ENCODE measurements at regions not wholly inside any gene's neighbourhood (a gene's known extent, or its start where the extent isn't known, plus 50 kb on each side); places are given as distances from the start of the nearest gene placed in this dataset.

- peak; percentile 79 for DNase-seq
- Histone ChIP-seq H3K4me2 (ENCODE audit: low read depth, low read length, poor library complexity, severe bottlenecking) (no peak overlapping the region), H2AFZ (ENCODE audit: low read length) (no peak overlapping the region)
These were observed 660.3 kb upstream of the PITX2 start for GRCh38 chr4:111283066-111283677.

GRCh38 chr4:111296466-111296865, 673.6 kb upstream of the PITX2 start:
- peaks cover 6% of the 10 kb centered on the region; the same call in 1 of the 2 replicates for H3K9me2 ChIP-seq (replicated peaks; ENCODE audit: insufficient read depth, low read length)
- no peaks in the 10 kb centered on the region for H3K36me3 ChIP-seq (ENCODE audit: insufficient read depth, low read length)
- no peak for DNase-seq
- H3K4me2 ChIP-seq (ENCODE audit: low read depth, low read length, poor library complexity, severe bottlenecking): no peak overlapping the region
- no peak overlapping the region for H3K27ac ChIP-seq (ENCODE audit: low read length)
- H3K4me1 ChIP-seq (ENCODE audit: low read length): no peaks in the 10 kb centered on the region
- no peak overlapping the region for H3K4me3 ChIP-seq (ENCODE audit: low read length)
- no peak overlapping the region for H3K9ac ChIP-seq (ENCODE audit: low read length)
- no peaks in the 10 kb centered on the region for H3K9me3 ChIP-seq (ENCODE audit: low read length)
- H3K79me2 ChIP-seq (ENCODE audit: low read length): no peaks in the 10 kb centered on the region
- H3K27me3 ChIP-seq (ENCODE audit: low read length): no peaks in the 10 kb centered on the region
- no peaks in the 10 kb centered on the region for H4K20me1 ChIP-seq (ENCODE audit: insufficient read depth, low read depth, low read length)
- H2AFZ ChIP-seq (ENCODE audit: low read length): no peak overlapping the region

More at GRCh38 chr4:111283066-111283677, 660.3 kb upstream of the PITX2 start:
- Histone ChIP-seq H3K36me3 (ENCODE audit: insufficient read depth, low read length) (no peaks in the 10 kb centered on the region), H3K9ac (ENCODE audit: low read length) (no peak overlapping the region), H3K27me3 (ENCODE audit: low read length) (no peaks in the 10 kb centered on the region), H3K27ac (ENCODE audit: low read length) (no peak overlapping the region), H3K4me1 (ENCODE audit: low read length) (no peaks in the 10 kb centered on the region), H3K4me3 (ENCODE audit: low read length) (no peak overlapping the region), H4K20me1 (ENCODE audit: insufficient read depth, low read depth, low read length) (no peaks in the 10 kb centered on the region), H3K79me2 (ENCODE audit: low read length) (no peaks in the 10 kb centered on the region), H3K9me2 (replicated peaks; ENCODE audit: insufficient read depth, low read length) (no peaks in the 10 kb centered on the region), H3K9me3 (ENCODE audit: low read length) (no peaks in the 10 kb centered on the region)

GRCh38 chr4:111303806-111304205, 680.9 kb upstream of the PITX2 start:
- DNase-seq: no peak
- no peak overlapping the region for H3K9ac ChIP-seq (ENCODE audit: low read length)
- no peak overlapping the region for H2AFZ ChIP-seq (ENCODE audit: low read length)
- no peak overlapping the region for H3K4me2 ChIP-seq (ENCODE audit: low read depth, low read length, poor library complexity, severe bottlenecking)
- H3K4me1 ChIP-seq (ENCODE audit: low read length): no peaks in the 10 kb centered on the region
- H3K79me2 ChIP-seq (ENCODE audit: low read length): no peaks in the 10 kb centered on the region
- H3K4me3 ChIP-seq (ENCODE audit: low read length): no peak overlapping the region
- no peaks in the 10 kb centered on the region for H3K27me3 ChIP-seq (ENCODE audit: low read length)
- H3K9me2 ChIP-seq (replicated peaks; ENCODE audit: insufficient read depth, low read length): peaks cover under 1% of the 10 kb centered on the region; the same call in 1 of the 2 replicates
- no peak overlapping the region for H3K27ac ChIP-seq (ENCODE audit: low read length)
- no peaks in the 10 kb centered on the region; the same call in 1 of the 2 replicates for H3K9me3 ChIP-seq (ENCODE audit: low read length)
- no peaks in the 10 kb centered on the region for H3K36me3 ChIP-seq (ENCODE audit: insufficient read depth, low read length)
- H4K20me1 ChIP-seq (ENCODE audit: insufficient read depth, low read depth, low read length): no peaks in the 10 kb centered on the region

GRCh38 chr4:111323496-111323895, 700.6 kb upstream of the PITX2 start:
- no peaks in the 10 kb centered on the region for H3K27me3 ChIP-seq (ENCODE audit: low read length)
- no peak overlapping the region for H3K27ac ChIP-seq (ENCODE audit: low read length)
- H3K4me1 ChIP-seq (ENCODE audit: low read length): no peaks in the 10 kb centered on the region
- H3K9me3 ChIP-seq (ENCODE audit: low read length): no peaks in the 10 kb centered on the region
- no peak for DNase-seq
- H3K36me3 ChIP-seq (ENCODE audit: insufficient read depth, low read length): no peaks in the 10 kb centered on the region
- no peak overlapping the region for H3K4me2 ChIP-seq (ENCODE audit: low read depth, low read length, poor library complexity, severe bottlenecking)
- H3K4me3 ChIP-seq (ENCODE audit: low read length): no peak overlapping the region
- H3K79me2 ChIP-seq (ENCODE audit: low read length): no peaks in the 10 kb centered on the region
- H3K9me2 ChIP-seq (replicated peaks; ENCODE audit: insufficient read depth, low read length): no peaks in the 10 kb centered on the region
- no peak overlapping the region for H2AFZ ChIP-seq (ENCODE audit: low read length)
- no peak overlapping the region for H3K9ac ChIP-seq (ENCODE audit: low read length)
- no peaks in the 10 kb centered on the region for H4K20me1 ChIP-seq (ENCODE audit: insufficient read depth, low read depth, low read length)

GRCh38 chr4:111323916-111324315, 701.0 kb upstream of the PITX2 start:
- Histone ChIP-seq H3K9ac (ENCODE audit: low read length) (no peak overlapping the region), H3K27me3 (ENCODE audit: low read length) (no peaks in the 10 kb centered on the region), H3K27ac (ENCODE audit: low read length) (no peak overlapping the region), H3K79me2 (ENCODE audit: low read length) (no peaks in the 10 kb centered on the region), H4K20me1 (ENCODE audit: insufficient read depth, low read depth, low read length) (no peaks in the 10 kb centered on the region), H3K9me3 (ENCODE audit: low read length) (no peaks in the 10 kb centered on the region), H3K4me3 (ENCODE audit: low read length) (no peak overlapping the region), H3K4me1 (ENCODE audit: low read length) (no peaks in the 10 kb centered on the region), H3K9me2 (replicated peaks; ENCODE audit: insufficient read depth, low read length) (no peaks in the 10 kb centered on the region), H3K36me3 (ENCODE audit: insufficient read depth, low read length) (no peaks in the 10 kb centered on the region), H2AFZ (ENCODE audit: low read length) (no peak overlapping the region), H3K4me2 (ENCODE audit: low read depth, low read length, poor library complexity, severe bottlenecking) (no peak overlapping the region)
- no peak for DNase-seq

- Histone ChIP-seq H3K4me3 (ENCODE audit: low read length) (no peak overlapping the region), H3K27ac (ENCODE audit: low read length) (no peak overlapping the region), H3K4me1 (ENCODE audit: low read length) (no peaks in the 10 kb centered on the region), H3K9me3 (ENCODE audit: low read length) (no peaks in the 10 kb centered on the region), H3K27me3 (ENCODE audit: low read length) (no peaks in the 10 kb centered on the region), H3K4me2 (ENCODE audit: low read depth, low read length, poor library complexity, severe bottlenecking) (no peak overlapping the region), H2AFZ (ENCODE audit: low read length) (no peak overlapping the region), H3K9ac (ENCODE audit: low read length) (no peak overlapping the region), H3K36me3 (ENCODE audit: insufficient read depth, low read length) (no peaks in the 10 kb centered on the region), H4K20me1 (ENCODE audit: insufficient read depth, low read depth, low read length) (no peaks in the 10 kb centered on the region), H3K9me2 (replicated peaks; ENCODE audit: insufficient read depth, low read length) (no peaks in the 10 kb centered on the region), H3K79me2 (ENCODE audit: low read length) (no peaks in the 10 kb centered on the region)
- no peak for DNase-seq
These were observed 703.6 kb upstream of the PITX2 start for GRCh38 chr4:111326450-111326849.

GRCh38 chr4:111330786-111331185, 707.9 kb upstream of the PITX2 start:
- Histone ChIP-seq H3K9me3 (ENCODE audit: low read length) (no peaks in the 10 kb centered on the region), H4K20me1 (ENCODE audit: insufficient read depth, low read depth, low read length) (no peaks in the 10 kb centered on the region), H3K79me2 (ENCODE audit: low read length) (no peaks in the 10 kb centered on the region), H3K27me3 (ENCODE audit: low read length) (no peaks in the 10 kb centered on the region), H3K4me3 (ENCODE audit: low read length) (no peak overlapping the region), H3K4me1 (ENCODE audit: low read length) (no peaks in the 10 kb centered on the region), H3K4me2 (ENCODE audit: low read depth, low read length, poor library complexity, severe bottlenecking) (no peak overlapping the region), H3K27ac (ENCODE audit: low read length) (no peak overlapping the region), H3K9ac (ENCODE audit: low read length) (no peak overlapping the region), H2AFZ (ENCODE audit: low read length) (no peak overlapping the region), H3K9me2 (replicated peaks; ENCODE audit: insufficient read depth, low read length) (no peaks in the 10 kb centered on the region), H3K36me3 (ENCODE audit: insufficient read depth, low read length) (no peaks in the 10 kb centered on the region)
- no peak for DNase-seq

- no peaks in the 10 kb centered on the region for H3K9me2 ChIP-seq (replicated peaks; ENCODE audit: insufficient read depth, low read length)
- no peak overlapping the region for H3K4me3 ChIP-seq (ENCODE audit: low read length)
- no peaks in the 10 kb centered on the region for H3K9me3 ChIP-seq (ENCODE audit: low read length)
- H3K27me3 ChIP-seq (ENCODE audit: low read length): no peaks in the 10 kb centered on the region
- no peaks in the 10 kb centered on the region for H3K4me1 ChIP-seq (ENCODE audit: low read length)
- no peaks in the 10 kb centered on the region for H3K79me2 ChIP-seq (ENCODE audit: low read length)
- no peak overlapping the region for H3K27ac ChIP-seq (ENCODE audit: low read length)
- H3K9ac ChIP-seq (ENCODE audit: low read length): no peak overlapping the region
- H4K20me1 ChIP-seq (ENCODE audit: insufficient read depth, low read depth, low read length): no peaks in the 10 kb centered on the region
- no peak for DNase-seq
- H3K36me3 ChIP-seq (ENCODE audit: insufficient read depth, low read length): no peaks in the 10 kb centered on the region
- no peak overlapping the region for H3K4me2 ChIP-seq (ENCODE audit: low read depth, low read length, poor library complexity, severe bottlenecking)
- no peak overlapping the region for H2AFZ ChIP-seq (ENCODE audit: low read length)
These were observed 711.5 kb upstream of the PITX2 start for GRCh38 chr4:111334361-111334760.

All from Karpas-422 (cell line).